Retinal pigment epithelial cell (primary cell): ENCODE measurements at regions not wholly inside any gene's neighbourhood (a gene's known extent, or its start where the extent isn't known, plus 50 kb on each side); places are given as distances from the start of the nearest gene placed in this dataset.

ENCODE experiments used
- DNase-seq: peaks from one replicate; pipeline ENCODE4 v3.0.0-alpha.2; 2010; ENCODE audit warnings: low read depth
- H3K4me3 ChIP-seq: 2 replicates; pipeline ENCODE4 v1.5.1; 2011; ENCODE audit warnings: mild to moderate bottlenecking, low read length, control low read depth, moderate library complexity
- TF ChIP-seq, protein P1 (sequence below): conservative IDR thresholded peaks from 2 replicates; pipeline ENCODE4 v1.5.1; 2011; ENCODE audit warnings: low read depth, low read length, control low read depth, inconsistent platforms

DNA sequence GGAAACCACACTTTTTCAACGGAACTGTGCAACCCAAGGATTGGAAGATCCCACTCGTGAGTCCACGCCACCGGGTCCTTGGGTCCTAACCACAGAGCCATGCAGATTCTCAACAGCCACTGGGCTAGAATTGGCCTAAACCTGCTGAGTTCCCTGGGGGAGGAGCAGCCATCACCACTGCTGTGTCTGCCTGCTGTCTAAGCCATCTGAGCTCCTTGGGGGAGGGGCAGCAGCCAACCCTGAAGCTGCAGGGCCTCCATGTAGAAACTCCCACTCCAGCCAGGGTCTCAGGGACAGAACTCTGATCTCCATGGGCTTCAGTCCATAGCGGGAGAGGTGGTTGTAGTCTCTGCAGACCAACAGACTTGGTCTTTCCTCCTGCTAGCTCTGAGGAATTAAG, 154.6 kb upstream of the VGLL2 start:
- DNase-seq = no peak
- H3K4me3 ChIP-seq = no peak overlapping the region
- TF ChIP-seq, protein P1, sequence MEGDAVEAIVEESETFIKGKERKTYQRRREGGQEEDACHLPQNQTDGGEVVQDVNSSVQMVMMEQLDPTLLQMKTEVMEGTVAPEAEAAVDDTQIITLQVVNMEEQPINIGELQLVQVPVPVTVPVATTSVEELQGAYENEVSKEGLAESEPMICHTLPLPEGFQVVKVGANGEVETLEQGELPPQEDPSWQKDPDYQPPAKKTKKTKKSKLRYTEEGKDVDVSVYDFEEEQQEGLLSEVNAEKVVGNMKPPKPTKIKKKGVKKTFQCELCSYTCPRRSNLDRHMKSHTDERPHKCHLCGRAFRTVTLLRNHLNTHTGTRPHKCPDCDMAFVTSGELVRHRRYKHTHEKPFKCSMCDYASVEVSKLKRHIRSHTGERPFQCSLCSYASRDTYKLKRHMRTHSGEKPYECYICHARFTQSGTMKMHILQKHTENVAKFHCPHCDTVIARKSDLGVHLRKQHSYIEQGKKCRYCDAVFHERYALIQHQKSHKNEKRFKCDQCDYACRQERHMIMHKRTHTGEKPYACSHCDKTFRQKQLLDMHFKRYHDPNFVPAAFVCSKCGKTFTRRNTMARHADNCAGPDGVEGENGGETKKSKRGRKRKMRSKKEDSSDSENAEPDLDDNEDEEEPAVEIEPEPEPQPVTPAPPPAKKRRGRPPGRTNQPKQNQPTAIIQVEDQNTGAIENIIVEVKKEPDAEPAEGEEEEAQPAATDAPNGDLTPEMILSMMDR = no peak

DNA sequence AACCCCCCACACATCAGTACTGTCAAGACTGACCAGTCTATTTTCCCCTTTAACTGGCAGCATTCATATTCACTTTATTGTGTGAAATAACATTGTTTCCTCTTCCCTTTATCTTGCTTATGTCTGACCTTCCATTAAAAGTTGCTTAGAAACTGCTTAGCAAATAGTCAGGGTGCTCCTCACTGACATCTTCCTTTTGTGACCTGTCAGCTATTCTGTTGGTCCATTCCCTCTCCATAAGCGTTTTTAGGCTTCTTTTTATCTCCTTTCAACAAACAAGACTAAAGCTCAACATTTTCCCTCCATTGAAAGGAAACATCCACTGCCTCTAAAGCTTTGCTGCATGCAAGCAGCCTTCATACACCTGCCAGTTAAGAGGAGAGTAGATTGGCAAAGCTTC, 147.7 kb upstream of the VGLL2 start:
- no peak overlapping the region for H3K4me3 ChIP-seq
- TF ChIP-seq, protein P1 = no peak
- no peak for DNase-seq

DNA sequence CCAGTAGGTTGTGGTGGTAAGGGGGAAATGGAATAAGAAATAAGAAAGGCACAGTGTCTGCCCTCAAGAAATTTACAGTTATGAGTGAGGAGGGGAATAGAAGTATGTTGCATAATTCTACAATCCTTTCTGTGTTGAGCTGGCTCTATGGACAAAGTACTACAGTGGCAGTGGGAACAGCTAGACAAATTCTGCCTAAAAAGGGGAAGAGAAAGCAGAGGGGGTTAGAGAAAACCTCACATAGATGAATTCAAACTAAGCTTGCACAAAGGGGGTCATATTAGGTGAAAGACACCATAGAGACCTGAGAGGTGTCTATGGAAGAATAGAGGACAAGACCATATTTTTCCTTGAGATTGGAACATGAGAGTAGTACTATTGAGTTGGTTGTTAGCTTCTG, 146.9 kb upstream of the VGLL2 start:
- DNase-seq = no peak
- H3K4me3 ChIP-seq = no peak overlapping the region
- TF ChIP-seq, protein P1 = no peak

DNA sequence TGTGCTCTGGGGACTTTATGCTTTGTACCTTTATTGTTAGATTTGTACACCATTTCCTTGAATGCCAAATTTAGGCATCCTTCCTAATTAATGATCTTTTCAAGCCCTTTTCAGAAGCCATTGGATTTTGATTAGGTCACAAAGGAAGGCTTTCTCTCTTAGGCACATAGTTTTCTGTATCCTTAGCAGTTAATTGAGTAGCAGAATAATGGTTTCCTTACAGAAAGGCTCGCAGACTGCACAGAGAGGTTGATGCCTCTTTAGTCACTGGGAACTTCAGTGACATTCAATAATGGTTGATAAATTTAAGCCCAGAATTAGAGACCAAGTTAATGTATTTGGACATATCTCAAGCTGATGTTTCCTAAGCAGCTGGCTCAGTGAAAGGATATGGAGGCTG, 139.1 kb upstream of the VGLL2 start:
- no peak for DNase-seq
- no peak overlapping the region for H3K4me3 ChIP-seq
- TF ChIP-seq, protein P1 = no peak

DNA sequence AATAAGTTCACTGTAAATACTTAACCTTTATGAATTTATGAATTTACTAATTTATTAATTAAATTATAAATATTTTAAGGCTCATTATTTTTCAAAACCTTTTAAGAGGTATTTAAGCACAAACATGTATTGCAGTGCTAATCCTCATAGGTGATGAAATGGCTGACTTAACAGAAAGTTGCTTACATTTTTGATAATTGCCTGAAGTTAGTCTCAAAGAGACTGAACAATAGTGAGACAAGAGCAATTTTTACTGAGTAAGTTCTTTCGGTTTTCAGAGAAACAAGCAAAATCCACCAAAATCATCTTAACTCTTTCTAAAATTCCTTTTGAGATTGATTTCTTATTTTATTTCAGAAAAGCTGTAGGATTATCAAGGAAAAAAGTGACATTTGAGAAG, 137.3 kb upstream of the VGLL2 start:
- H3K4me3 ChIP-seq = no peak overlapping the region
- DNase-seq = no peak
- TF ChIP-seq, protein P1 = no peak

DNA sequence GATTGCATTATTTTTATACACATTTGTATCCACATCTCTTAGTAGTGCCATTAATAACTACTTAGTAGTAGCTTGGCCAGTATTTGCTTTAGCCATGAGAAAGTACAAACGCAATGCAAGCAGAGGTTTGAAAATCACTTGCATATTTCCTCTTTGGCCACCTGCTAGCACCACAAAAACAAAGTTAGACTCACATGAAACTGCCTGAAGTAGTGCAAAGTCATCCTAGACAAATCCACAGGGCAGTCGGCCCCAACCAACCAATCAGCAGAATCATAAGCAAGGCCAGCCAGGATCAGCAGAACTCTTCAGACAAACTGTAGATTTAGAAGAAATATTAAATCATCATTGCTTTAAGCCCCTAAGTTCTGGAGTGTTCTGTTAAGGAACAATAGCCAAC, 135.2 kb upstream of the VGLL2 start:
- H3K4me3 ChIP-seq = no peak overlapping the region
- DNase-seq = no peak
- TF ChIP-seq, protein P1 = no peak

DNA sequence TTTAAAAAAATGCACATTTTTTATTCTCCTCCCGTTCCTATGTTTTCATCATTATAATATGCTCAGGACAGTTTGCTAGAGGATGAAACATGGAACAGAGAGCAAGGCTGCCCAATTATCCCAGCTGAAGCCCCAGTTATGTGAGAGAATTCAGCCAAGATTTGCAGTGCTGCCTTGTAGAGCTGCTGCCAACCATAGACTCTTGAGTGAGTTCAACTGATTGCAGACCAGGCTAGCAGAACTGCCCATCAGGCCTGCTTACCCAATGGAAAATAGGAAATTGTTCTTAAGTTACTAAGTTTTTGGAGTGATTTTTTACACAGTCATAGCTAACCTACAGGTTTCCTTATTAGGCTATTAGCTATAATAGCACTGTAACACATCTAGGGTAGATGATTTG, 128.7 kb upstream of the VGLL2 start:
- no peak overlapping the region for H3K4me3 ChIP-seq
- TF ChIP-seq, protein P1 = no peak
- no peak for DNase-seq
